ENCODE measurements at regions not wholly inside any gene's neighbourhood (a gene's known extent, or its start where the extent isn't known, plus 50 kb on each side); places are given as distances from the start of the nearest gene placed in this dataset.

DNA sequence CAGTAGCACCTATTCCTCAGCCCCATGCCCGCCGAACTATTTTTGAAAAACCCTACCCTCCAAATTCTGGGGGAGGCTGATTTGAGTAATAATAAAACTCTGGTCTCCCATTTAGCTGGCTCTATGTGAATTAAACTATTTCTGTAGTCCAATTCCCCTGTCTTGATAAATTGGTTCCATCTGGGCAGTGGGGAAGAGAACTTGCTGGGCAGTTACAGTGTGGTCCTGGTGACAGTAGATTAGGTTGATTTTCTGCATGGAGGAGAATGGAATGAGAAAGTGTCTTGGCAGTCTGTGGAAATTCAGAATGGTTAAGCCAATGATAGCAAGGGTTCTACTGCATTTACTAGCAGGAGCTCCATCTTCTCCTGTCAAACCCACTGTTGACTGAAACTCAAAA lies 95.0 kb downstream of the SPP2 start:
- WGBS, 2 donors = 68 to 94% methylated on average over 2 of the region's 2 CpGs
- Histone ChIP-seq H3K4me3 (no peak overlapping the region), H3K4me1 (peaks cover 0 to 9% (median 0%) of the 10 kb centered on the region in 3 donors), H3K36me3 (no peaks in the 10 kb centered on the region), H3K9me3 (no peaks in the 10 kb centered on the region), H3K27ac (no peak overlapping the region), H3K27me3 (no peaks in the 10 kb centered on the region)
- intact Hi-C loops (cut with DNase I) = no loop called here
- DNase-seq = no peak
- TF ChIP-seq POLR2A (IDR thresholded peaks at IDR 0.05) = no peak
- TF ChIP-seq, protein P1, sequence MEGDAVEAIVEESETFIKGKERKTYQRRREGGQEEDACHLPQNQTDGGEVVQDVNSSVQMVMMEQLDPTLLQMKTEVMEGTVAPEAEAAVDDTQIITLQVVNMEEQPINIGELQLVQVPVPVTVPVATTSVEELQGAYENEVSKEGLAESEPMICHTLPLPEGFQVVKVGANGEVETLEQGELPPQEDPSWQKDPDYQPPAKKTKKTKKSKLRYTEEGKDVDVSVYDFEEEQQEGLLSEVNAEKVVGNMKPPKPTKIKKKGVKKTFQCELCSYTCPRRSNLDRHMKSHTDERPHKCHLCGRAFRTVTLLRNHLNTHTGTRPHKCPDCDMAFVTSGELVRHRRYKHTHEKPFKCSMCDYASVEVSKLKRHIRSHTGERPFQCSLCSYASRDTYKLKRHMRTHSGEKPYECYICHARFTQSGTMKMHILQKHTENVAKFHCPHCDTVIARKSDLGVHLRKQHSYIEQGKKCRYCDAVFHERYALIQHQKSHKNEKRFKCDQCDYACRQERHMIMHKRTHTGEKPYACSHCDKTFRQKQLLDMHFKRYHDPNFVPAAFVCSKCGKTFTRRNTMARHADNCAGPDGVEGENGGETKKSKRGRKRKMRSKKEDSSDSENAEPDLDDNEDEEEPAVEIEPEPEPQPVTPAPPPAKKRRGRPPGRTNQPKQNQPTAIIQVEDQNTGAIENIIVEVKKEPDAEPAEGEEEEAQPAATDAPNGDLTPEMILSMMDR (IDR thresholded peaks at IDR 0.05) = no peak

- no peaks in the 10 kb centered on the region for H3K9me3 ChIP-seq
- no peak overlapping the region for H3K4me3 ChIP-seq
- no peaks in the 10 kb centered on the region for H3K36me3 ChIP-seq
- H3K27me3 ChIP-seq = peaks cover 0 to 1% (median 0%) of the 10 kb centered on the region in 4 donors
- intact Hi-C loops (cut with DNase I) = no loop called here
- peaks cover 0 to 9% (median 0%) of the 10 kb centered on the region in 3 donors for H3K4me1 ChIP-seq
- TF ChIP-seq, protein P1 (IDR thresholded peaks at IDR 0.05) = no peak
- TF ChIP-seq POLR2A (IDR thresholded peaks at IDR 0.05) = no peak
- DNase-seq = no peak
- no peak overlapping the region for H3K27ac ChIP-seq
Measured at GRCh38 chr2:234145057-234145456, 94.6 kb downstream of the SPP2 start.

DNA sequence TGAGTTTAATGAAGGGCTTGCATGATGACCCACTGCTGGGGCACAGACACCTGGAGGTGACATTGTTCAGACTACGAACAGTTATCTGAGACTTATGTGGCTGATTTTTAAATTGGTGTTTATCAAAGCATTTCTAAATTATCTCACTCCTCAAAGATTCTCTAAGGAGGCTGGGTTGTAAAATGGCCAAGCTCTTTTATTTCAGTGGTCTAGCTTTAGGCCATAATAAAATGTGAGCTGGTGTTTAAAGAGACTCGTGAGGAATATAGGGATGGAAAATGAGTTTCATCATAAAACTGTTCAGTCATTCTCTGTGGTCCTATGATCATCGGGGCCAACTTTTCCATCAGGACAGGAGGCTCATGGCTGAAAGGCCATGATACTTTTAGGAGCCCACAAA lies 93.4 kb downstream of the SPP2 start:
- no peak for DNase-seq
- WGBS, 2 donors = 88 to 91% methylated on average over 3 of the region's 3 CpGs
- intact Hi-C loops (cut with DNase I) = no loop called here
- Histone ChIP-seq H3K27me3 (peaks cover 0 to 11% (median 0%) of the 10 kb centered on the region in 4 donors), H3K4me1 (peaks cover 0 to 9% (median 0%) of the 10 kb centered on the region in 3 donors), H3K4me3 (no peak overlapping the region), H3K36me3 (no peaks in the 10 kb centered on the region), H3K9me3 (peaks cover 0 to 5% (median 0%) of the 10 kb centered on the region in 3 donors), H3K27ac (no peak overlapping the region)
- TF ChIP-seq, protein P1 (IDR thresholded peaks at IDR 0.05) = no peak
- TF ChIP-seq POLR2A (IDR thresholded peaks at IDR 0.05) = no peak

DNA sequence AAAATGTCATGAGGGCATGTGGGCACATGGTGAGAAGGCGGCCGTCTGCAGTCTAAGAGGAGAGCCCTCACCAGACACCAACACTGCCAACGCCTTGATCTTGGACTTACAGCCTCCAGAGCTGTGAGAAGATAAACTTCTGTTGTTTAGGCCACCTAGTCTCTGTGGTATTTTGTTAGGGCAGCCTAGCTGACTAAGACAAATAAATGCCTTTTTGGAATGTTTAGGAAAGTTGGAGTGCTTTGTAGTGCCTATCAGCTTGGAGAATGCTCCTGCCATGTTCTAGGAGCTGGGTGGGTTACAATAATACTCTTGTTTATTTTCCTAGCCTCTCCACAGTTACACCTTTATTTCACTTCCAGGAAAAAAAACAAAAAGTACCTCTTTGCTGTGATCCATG lies 92.0 kb downstream of the SPP2 start:
- H3K4me3 ChIP-seq = no peak overlapping the region
- DNase-seq = no peak
- WGBS, 2 donors = 65 to 93% methylated on average over 3 of the region's 3 CpGs
- peaks cover 0 to 11% (median 0%) of the 10 kb centered on the region in 4 donors for H3K27me3 ChIP-seq
- intact Hi-C loops (cut with DNase I) = no loop called here
- peaks cover 0 to 13% (median 3%) of the 10 kb centered on the region in 3 donors for H3K4me1 ChIP-seq
- peaks cover 0 to 5% (median 0%) of the 10 kb centered on the region in 3 donors for H3K9me3 ChIP-seq
- H3K27ac ChIP-seq = no peak overlapping the region
- no peak for TF ChIP-seq POLR2A (IDR thresholded peaks at IDR 0.05)
- TF ChIP-seq, protein P1 (IDR thresholded peaks at IDR 0.05) = no peak
- no peaks in the 10 kb centered on the region for H3K36me3 ChIP-seq

- intact Hi-C loops (cut with DNase I) = loop anchor here (5.0 to 10.0 kb wide), 2 partner anchors 115 to 363 kb away; no protein-coding TSS in a partner anchor
- no peak for TF ChIP-seq POLR2A (IDR thresholded peaks at IDR 0.05)
- TF ChIP-seq, protein P1 (IDR thresholded peaks at IDR 0.05) = no peak
- Histone ChIP-seq H3K36me3 (no peaks in the 10 kb centered on the region), H3K9me3 (peaks cover 0 to 5% (median 0%) of the 10 kb centered on the region in 3 donors), H3K27ac (no peak overlapping the region), H3K4me3 (no peak overlapping the region), H3K27me3 (peaks cover 0 to 11% (median 0%) of the 10 kb centered on the region in 4 donors), H3K4me1 (peaks cover 3 to 30% (median 11%) of the 10 kb centered on the region in 3 donors)
- 78 to 100% methylated on average over 3 to 5 of the region's 5 CpGs for WGBS, 2 donors
- no peak for DNase-seq
Measured at GRCh38 chr2:234139755-234140154, 89.3 kb downstream of the SPP2 start.
